ENCODE measurements at regions not wholly inside any gene's neighbourhood (a gene's known extent, or its start where the extent isn't known, plus 50 kb on each side); places are given as distances from the start of the nearest gene placed in this dataset.

- no peak for DNase-seq (ENCODE audit: low read depth in 2 of 2)
Observed at GRCh38 chr16:65525707-65526106, 403.8 kb upstream of the CDH11 start.

DNA sequence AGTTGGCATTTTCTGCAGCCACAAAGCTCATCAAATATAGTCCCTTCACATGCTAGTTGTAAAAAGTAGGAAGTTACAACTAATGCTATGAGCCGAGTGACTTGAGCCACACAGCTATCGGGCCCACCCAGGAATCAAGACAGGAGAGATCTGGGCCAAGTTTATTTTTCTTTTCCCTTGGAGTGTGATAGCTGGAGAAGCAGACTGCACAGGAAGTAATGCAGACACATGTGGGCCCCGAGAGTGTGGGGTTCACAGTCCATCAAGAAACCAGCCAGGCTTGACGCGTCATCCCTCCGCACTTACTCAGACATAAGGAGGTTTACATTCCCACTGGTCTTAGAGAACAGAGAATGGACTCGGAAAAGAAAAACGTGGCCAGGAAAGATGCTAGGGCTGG lies 403.1 kb upstream of the CDH11 start:
- DNase-seq (ENCODE audit: low read depth in 2 of 2) = peak in 1 of 2 donors; percentile 40

- DNase-seq (ENCODE audit: low read depth in 2 of 2) = no peak
Observed at GRCh38 chr16:65524231-65524630, 402.4 kb upstream of the CDH11 start.

DNA sequence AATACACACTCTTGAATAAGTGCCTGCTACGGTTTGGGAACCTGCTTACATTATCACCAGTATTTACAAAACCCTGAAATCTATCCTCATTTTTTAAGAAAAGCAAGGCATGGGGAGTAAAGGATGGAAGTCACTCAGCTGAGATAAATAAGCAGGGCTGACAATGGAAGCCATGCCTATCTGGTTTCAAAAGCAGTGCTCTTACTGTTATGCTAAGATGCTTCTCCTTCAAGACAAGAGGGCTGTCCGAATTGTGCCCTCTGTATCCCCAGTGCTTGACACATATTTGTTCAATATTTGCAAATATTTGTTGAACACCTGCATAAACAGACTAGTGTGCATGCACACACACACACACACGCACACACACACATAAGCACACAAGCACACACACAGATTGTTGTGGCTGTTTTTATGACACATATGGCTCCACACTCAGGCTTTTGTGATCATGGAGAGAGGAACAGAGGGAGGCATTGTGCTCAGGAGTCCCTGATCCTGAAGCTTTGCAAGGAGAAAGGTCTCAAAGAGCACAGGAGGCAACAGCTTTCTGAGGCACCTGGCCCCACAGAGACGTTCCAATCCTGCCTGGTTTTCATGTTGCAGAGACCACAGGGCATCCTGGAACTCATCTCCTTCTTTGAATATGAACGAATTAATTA lies 401.6 kb upstream of the CDH11 start:
- no peak for DNase-seq (ENCODE audit: low read depth in 2 of 2)

DNA sequence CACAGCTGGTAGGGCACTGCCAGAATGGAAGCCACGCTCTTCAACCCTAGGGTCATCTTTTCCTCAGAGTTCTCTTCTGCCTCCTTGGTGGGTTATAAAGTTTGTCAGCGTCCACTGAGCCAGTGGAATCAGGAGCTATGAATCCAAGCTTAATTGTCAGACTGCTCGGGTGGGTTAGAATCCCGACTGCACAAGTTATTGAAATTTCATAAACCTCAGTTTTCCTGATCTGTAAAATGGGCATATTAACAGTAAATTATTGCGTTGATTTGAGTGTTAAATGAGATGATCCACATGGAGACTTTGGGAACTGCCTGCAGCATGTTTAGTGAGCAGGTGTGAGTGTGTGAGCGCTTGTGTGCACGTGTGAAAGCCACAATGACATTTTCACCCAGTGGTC lies 400.5 kb upstream of the CDH11 start:
- DNase-seq (ENCODE audit: low read depth in 2 of 2) = no peak

- DNase-seq (ENCODE audit: low read depth in 2 of 2) = no peak
Observed at GRCh38 chr16:65521633-65522328, 399.9 kb upstream of the CDH11 start.

DNA sequence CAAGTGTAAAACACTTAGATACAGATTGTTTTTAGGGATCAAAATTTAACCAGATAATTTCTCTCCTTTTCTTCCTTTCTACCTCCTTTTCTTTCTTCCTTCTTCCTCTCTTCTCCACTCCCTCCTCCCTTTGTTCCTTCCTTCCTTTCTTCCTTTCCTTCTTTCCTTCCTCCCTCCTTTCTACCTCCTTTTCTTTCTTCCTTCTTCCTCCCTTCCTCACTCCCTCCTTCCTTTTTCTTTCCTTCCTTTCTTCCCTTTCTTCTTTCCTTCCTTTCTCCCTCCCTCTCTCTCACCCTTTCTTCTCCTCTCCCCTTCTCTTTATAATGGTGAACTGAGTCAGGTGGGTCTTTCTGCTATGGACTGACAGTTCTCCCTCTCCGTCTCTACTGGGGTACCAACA lies 397.5 kb upstream of the CDH11 start:
- DNase-seq (ENCODE audit: low read depth in 2 of 2) = no peak

GRCh38 chr16:65515193-65515592 lies 393.3 kb upstream of the CDH11 start:
- no peak for DNase-seq (ENCODE audit: low read depth in 2 of 2)

GRCh38 chr16:65510850-65511249 lies 389.0 kb upstream of the CDH11 start:
- peak in 1 of 2 donors; percentile 33 for DNase-seq (ENCODE audit: low read depth in 2 of 2)

DNA sequence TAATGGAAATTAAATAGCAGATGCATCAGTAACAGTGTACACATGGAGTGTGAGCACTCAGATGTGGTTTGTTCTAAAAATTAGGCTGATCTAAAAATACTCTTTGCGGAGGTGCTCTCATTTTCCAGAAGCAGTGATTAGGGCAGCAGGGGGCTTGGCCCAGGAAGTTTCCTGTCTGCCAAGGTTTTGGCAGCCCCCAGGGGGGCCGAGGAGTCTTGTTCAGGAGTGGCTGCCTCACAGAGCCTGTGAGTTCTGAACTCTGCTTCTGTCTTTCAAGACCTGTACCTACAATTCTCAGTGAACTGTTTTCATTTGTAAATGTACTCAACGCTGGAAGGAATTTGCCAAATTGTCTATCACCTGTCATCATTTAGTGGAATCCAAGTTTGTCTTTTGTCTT lies 388.4 kb upstream of the CDH11 start:
- no peak for DNase-seq (ENCODE audit: low read depth in 2 of 2)

- no peak for DNase-seq (ENCODE audit: low read depth in 2 of 2)
Observed at GRCh38 chr16:65509172-65509571, 387.3 kb upstream of the CDH11 start.

- DNase-seq (ENCODE audit: low read depth in 2 of 2) = no peak
Observed at GRCh38 chr16:65500919-65501318, 379.1 kb upstream of the CDH11 start.

GRCh38 chr16:65500007-65500406 lies 378.1 kb upstream of the CDH11 start:
- DNase-seq (ENCODE audit: low read depth in 2 of 2) = no peak

- no peak for DNase-seq (ENCODE audit: low read depth in 2 of 2)
Observed at GRCh38 chr16:65499566-65499965, 377.7 kb upstream of the CDH11 start.

GRCh38 chr16:65497571-65497970 lies 375.7 kb upstream of the CDH11 start:
- DNase-seq (ENCODE audit: low read depth in 2 of 2) = no peak

DNA sequence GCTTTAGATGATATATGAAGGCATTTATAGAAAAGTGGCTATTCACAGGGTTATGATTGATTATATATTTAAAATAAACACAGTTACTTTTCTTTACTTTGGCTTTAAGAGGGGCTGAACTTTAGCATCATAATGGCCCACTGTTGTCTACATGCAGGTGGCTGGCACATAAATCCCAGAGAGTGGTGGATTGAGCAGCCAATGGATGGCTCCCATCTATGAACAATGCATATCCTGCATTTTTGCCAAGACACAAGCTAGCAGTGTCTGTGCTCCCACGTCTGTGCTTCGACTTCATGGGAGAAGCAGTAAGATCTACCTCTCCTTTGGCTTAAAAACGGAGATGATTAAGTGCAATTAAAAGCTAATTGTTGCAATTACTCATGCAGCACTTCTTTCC lies 373.2 kb upstream of the CDH11 start:
- no peak for DNase-seq (ENCODE audit: low read depth in 2 of 2)

DNA sequence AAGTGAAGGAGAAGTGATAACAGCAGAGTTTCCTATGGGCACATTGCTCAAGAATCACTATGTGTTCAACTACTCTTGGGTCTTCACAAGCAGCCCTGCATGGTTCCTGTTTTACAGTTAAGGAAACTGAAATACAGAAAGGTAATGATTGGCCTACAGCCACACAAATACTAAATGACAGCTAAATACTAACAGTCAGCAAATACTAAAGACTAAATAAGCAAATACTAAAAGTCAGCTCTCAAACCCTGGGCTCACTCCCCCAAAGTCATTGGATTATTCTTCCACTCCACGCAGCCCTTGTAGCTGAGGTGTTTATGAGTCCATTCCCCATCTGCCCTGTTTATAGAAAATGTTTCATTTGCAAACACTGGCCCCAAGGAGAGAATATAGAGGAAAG lies 372.7 kb upstream of the CDH11 start:
- no peak for DNase-seq (ENCODE audit: low read depth in 2 of 2)

DNA sequence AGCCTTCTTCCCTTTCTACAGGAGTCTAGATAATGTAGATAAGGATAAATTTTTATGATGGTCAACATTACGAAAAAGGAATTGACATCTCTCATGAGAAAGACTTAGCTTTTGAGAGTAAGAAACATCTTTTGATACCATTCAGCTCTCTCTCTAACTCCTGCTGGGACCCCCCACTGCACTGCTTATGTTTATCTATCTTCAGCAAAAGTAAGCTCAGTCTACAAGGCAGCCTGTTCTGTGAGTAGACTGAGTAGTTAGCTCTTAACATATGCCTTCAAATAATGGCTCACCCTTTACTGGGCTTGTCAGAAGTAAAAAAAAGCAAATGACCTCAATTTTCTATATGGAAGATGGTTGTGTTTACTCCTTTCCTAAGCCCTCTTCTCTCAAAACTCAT lies 372.2 kb upstream of the CDH11 start:
- DNase-seq (ENCODE audit: low read depth in 2 of 2) = no peak

GRCh38 chr16:65490286-65490685 lies 368.4 kb upstream of the CDH11 start:
- no peak for DNase-seq (ENCODE audit: low read depth in 2 of 2)

GRCh38 chr16:65489531-65490023 lies 367.7 kb upstream of the CDH11 start:
- no peak for DNase-seq (ENCODE audit: low read depth in 2 of 2)

DNA sequence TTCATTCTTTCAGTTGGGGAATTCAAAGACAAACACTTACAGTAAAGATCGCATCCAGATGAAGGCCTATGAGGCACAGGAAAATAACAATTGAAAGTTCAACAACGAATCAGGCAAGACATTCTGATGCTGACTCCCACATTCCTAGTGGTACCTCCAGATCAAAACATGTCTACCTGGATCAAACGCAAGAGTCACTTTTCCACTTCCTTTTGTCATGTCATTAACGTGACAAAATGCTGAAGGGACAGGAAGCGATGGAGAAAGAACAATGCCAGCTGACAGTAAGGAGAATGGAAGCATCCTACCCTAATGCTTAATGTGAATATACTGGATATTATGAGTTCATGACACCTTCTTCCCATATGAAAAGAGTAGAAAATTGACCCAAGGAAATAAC lies 365.4 kb upstream of the CDH11 start:
- no peak for DNase-seq (ENCODE audit: low read depth in 2 of 2)

DNA sequence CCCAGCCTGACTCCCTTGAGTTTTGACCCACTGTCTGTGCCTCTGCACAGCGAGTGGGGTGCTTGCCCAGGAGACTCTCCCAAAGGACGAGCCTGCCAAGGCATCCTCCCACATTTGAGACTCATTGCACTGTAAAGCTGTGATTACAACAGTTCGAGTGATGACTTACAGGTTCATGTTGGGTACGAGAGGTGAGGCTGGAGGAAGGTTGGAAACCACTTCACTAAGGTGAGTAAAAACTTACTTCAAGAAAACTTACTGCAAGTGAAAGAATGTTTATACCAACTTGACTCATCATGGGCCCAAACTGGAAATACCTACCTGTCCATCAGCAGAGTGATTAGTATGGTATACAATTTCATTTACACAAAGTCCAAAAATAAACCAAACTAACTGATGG lies 360.1 kb upstream of the CDH11 start:
- DNase-seq (ENCODE audit: low read depth in 2 of 2) = no peak

Measured in lung microvascular endothelial cell (primary cell).